ENCODE measurements at regions not wholly inside any gene's neighbourhood (a gene's known extent, or its start where the extent isn't known, plus 50 kb on each side); places are given as distances from the start of the nearest gene placed in this dataset.

DNA sequence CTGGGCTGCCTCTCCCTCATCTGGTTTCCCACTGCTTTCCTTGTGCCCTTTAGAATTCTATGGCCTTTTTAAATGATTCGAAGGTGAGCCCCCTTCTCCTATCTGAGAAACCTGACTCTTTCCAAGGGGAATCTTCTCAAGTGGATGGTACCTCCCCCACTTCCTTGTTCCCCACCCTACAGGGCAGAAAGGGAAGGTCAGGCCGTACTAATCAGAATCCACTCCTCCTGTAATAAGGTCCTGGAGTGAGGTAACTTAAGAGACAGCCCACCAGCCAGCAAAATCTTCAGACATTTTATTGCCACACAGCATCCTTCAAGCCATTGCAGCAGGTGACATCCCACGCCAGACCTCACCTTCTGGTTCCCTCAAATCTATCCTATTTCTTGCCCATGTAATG lies 84.5 kb downstream of the MINAR1 start:
- Histone ChIP-seq H2AFZ (ENCODE audit: low read depth, low read length) (no peak overlapping the region), H3K27ac (ENCODE audit: insufficient read depth, low read depth, low read length) (no peak overlapping the region), H3K36me3 (ENCODE audit: control insufficient read depth in 2 of 2, extremely low read depth in 1 of 2, insufficient read depth in 2 of 2, low read length in 2 of 2) (no peaks in the 10 kb centered on the region), H3K9me1 (replicated peaks; ENCODE audit: control insufficient read depth, extremely low read depth, insufficient read depth, low read length) (no peaks in the 10 kb centered on the region), H3K4me1 (ENCODE audit: control insufficient read depth, extremely low read depth, insufficient read depth, low read length) (no peaks in the 10 kb centered on the region), H3K9me3 (replicated peaks; ENCODE audit: control insufficient read depth, insufficient read depth, low read length) (no peaks in the 10 kb centered on the region), H4K20me1 (replicated peaks; ENCODE audit: control insufficient read depth, extremely low read depth, insufficient read depth, low read length) (no peaks in the 10 kb centered on the region), H3K4me3 (replicated peaks in 1 of 3; ENCODE audit: insufficient read depth in 1 of 3, low read depth in 1 of 3, low read length in 3 of 3) (no peak overlapping the region), H3K4me2 (ENCODE audit: insufficient read depth, low read length) (no peak overlapping the region), H3K9ac (replicated peaks; ENCODE audit: extremely low read depth, insufficient read depth, low read length) (no peak overlapping the region), H3K27me3 (ENCODE audit: control insufficient read depth in 2 of 2, insufficient read depth in 2 of 2, low read length in 2 of 2) (no peaks in the 10 kb centered on the region), H3K79me2 (ENCODE audit: control insufficient read depth, insufficient read depth, low read length) (no peaks in the 10 kb centered on the region)
- dilution Hi-C loops (cut with MboI; ENCODE audit: extremely low pct_ligation_motif_present, low sequenced_read_pairs), result no loop called here
- DNase-seq (ENCODE audit: low read depth, low spot score) (no peak), FAIRE-seq (no peak)
- no TSS peak for BruUV-seq (replicated peaks)
- CTCF ChIA-PET, result no interaction called here
- intact Hi-C loops (cut with micrococcal nuclease), result no loop called here
- POLR2A ChIA-PET, result no interaction called here
- TF ChIP-seq EZH2 (IDR thresholded peaks at IDR 0.05; ENCODE audit: borderline replicate concordance, low read depth, low read length, severe bottlenecking) (no peak), JUN (IDR thresholded peaks at IDR 0.05; ENCODE audit: borderline replicate concordance, insufficient read depth, insufficient read length, low read depth) (no peak), FOS (IDR thresholded peaks at IDR 0.05; ENCODE audit: borderline replicate concordance, insufficient read depth, low read length) (no peak), POLR2AphosphoS5 (IDR thresholded peaks at IDR 0.05; ENCODE audit: insufficient read depth, low read depth, low read length) (no peak), POLR2A (IDR thresholded peaks at IDR 0.05; ENCODE audit: low read depth, low read length) (no peak), GATA2 (IDR thresholded peaks at IDR 0.05; ENCODE audit: insufficient read depth, insufficient read length, low read depth, low read length) (no peak), MYC (IDR thresholded peaks at IDR 0.05; ENCODE audit: low read depth, low read length) (no peak), MAX (IDR thresholded peaks at IDR 0.05; ENCODE audit: insufficient read depth, insufficient read length) (no peak)
- TF ChIP-seq, protein P1, sequence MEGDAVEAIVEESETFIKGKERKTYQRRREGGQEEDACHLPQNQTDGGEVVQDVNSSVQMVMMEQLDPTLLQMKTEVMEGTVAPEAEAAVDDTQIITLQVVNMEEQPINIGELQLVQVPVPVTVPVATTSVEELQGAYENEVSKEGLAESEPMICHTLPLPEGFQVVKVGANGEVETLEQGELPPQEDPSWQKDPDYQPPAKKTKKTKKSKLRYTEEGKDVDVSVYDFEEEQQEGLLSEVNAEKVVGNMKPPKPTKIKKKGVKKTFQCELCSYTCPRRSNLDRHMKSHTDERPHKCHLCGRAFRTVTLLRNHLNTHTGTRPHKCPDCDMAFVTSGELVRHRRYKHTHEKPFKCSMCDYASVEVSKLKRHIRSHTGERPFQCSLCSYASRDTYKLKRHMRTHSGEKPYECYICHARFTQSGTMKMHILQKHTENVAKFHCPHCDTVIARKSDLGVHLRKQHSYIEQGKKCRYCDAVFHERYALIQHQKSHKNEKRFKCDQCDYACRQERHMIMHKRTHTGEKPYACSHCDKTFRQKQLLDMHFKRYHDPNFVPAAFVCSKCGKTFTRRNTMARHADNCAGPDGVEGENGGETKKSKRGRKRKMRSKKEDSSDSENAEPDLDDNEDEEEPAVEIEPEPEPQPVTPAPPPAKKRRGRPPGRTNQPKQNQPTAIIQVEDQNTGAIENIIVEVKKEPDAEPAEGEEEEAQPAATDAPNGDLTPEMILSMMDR (IDR thresholded peaks at IDR 0.05; ENCODE audit: extremely low read depth in 1 of 2, insufficient read depth in 1 of 2, low read depth in 1 of 2, low read length in 2 of 2), result no peak

Measured in endothelial cell of umbilical vein (primary cell).